ENCODE measurements at regions not wholly inside any gene's neighbourhood (a gene's known extent, or its start where the extent isn't known, plus 50 kb on each side); places are given as distances from the start of the nearest gene placed in this dataset.

GRCh38 chr2:100667801-100668200, 105.0 kb downstream of the PDCL3 start:
- no peak overlapping the region for H3K27ac ChIP-seq
- DNase-seq (ENCODE audit: low spot score in 2 of 2) = no peak
- H3K27me3 ChIP-seq = no peaks in the 10 kb centered on the region
- no peaks in the 10 kb centered on the region for H3K36me3 ChIP-seq
- no peaks in the 10 kb centered on the region for H3K4me1 ChIP-seq
- no peak overlapping the region for H3K4me3 ChIP-seq
- TF ChIP-seq CTCF (IDR thresholded peaks at IDR 0.05) (no peak), POLR2AphosphoS5 (IDR thresholded peaks at IDR 0.05) (no peak), POLR2A (IDR thresholded peaks at IDR 0.05) (no peak), EP300 (IDR thresholded peaks at IDR 0.05) (no peak)
- no peaks in the 10 kb centered on the region for H3K9me3 ChIP-seq
- WGBS = 80% methylated on average over 7 of the region's 7 CpGs

- Histone ChIP-seq H3K27me3 (no peaks in the 10 kb centered on the region), H3K4me1 (no peaks in the 10 kb centered on the region), H3K9me3 (no peaks in the 10 kb centered on the region), H3K4me3 (no peak overlapping the region), H3K27ac (no peak overlapping the region), H3K36me3 (no peaks in the 10 kb centered on the region)
- TF ChIP-seq CTCF (IDR thresholded peaks at IDR 0.05) = no peak
- no peak for TF ChIP-seq EP300 (IDR thresholded peaks at IDR 0.05)
- no peak for TF ChIP-seq POLR2AphosphoS5 (IDR thresholded peaks at IDR 0.05)
- no peak for TF ChIP-seq POLR2A (IDR thresholded peaks at IDR 0.05)
- WGBS = 91% methylated on average over 5 of the region's 5 CpGs
- no peak for DNase-seq (ENCODE audit: low spot score in 2 of 2)
Observed at GRCh38 chr2:100670232-100670631, 107.4 kb downstream of the PDCL3 start.

GRCh38 chr2:100673115-100673514, 110.3 kb downstream of the PDCL3 start:
- Histone ChIP-seq H3K27me3 (no peaks in the 10 kb centered on the region), H3K36me3 (no peaks in the 10 kb centered on the region), H3K4me1 (no peaks in the 10 kb centered on the region), H3K9me3 (no peaks in the 10 kb centered on the region), H3K27ac (no peak overlapping the region), H3K4me3 (no peak overlapping the region)
- no peak for DNase-seq (ENCODE audit: low spot score in 2 of 2)
- TF ChIP-seq POLR2AphosphoS5 (IDR thresholded peaks at IDR 0.05) = no peak
- 95% methylated on average over 8 of the region's 8 CpGs for WGBS

- no peak overlapping the region for H3K4me3 ChIP-seq
- WGBS = 84% methylated on average over 14 of the region's 15 CpGs
- H3K27me3 ChIP-seq = no peaks in the 10 kb centered on the region
- no peak for DNase-seq (ENCODE audit: low spot score in 2 of 2)
- TF ChIP-seq POLR2A (IDR thresholded peaks at IDR 0.05) (no peak), EP300 (IDR thresholded peaks at IDR 0.05) (no peak)
- H3K9me3 ChIP-seq = no peaks in the 10 kb centered on the region
- no peaks in the 10 kb centered on the region for H3K36me3 ChIP-seq
- H3K27ac ChIP-seq = no peak overlapping the region
- no peaks in the 10 kb centered on the region for H3K4me1 ChIP-seq
Observed at GRCh38 chr2:100673691-100674485, 111.1 kb downstream of the PDCL3 start.

- WGBS = 82% methylated on average over 10 of the region's 10 CpGs
- H3K9me3 ChIP-seq = no peaks in the 10 kb centered on the region
- DNase-seq (ENCODE audit: low spot score in 2 of 2) = no peak
Observed at GRCh38 chr2:100674666-100675065, 111.9 kb downstream of the PDCL3 start.

More at GRCh38 chr2:100674666-100675065, 111.9 kb downstream of the PDCL3 start:
- Histone ChIP-seq H3K4me3 (no peak overlapping the region), H3K36me3 (no peaks in the 10 kb centered on the region), H3K27ac (no peak overlapping the region), H3K4me1 (no peaks in the 10 kb centered on the region), H3K27me3 (no peaks in the 10 kb centered on the region)
- TF ChIP-seq POLR2AphosphoS5 (IDR thresholded peaks at IDR 0.05) (no peak), CTCF (IDR thresholded peaks at IDR 0.05) (no peak), POLR2A (IDR thresholded peaks at IDR 0.05) (no peak), EP300 (IDR thresholded peaks at IDR 0.05) (no peak)

Measured in suprapubic skin (tissue), 4 donors.